Breast epithelium (tissue), 4 donors: ENCODE measurements at regions not wholly inside any gene's neighbourhood (a gene's known extent, or its start where the extent isn't known, plus 50 kb on each side); places are given as distances from the start of the nearest gene placed in this dataset.

ENCODE experiments used
- DNase-seq, 2 donors: peaks; one replicate each; pipeline ENCODE4 v3.0.0-alpha.2; 2019; ENCODE audit warnings: low spot score in 2 of 2
- H3K27ac ChIP-seq, 2 donors: fragments of 200-600 bp; sonication (generic) in 1 of 2; one replicate each; pipeline ENCODE4 v1.5.1; 2016 to 2019; ENCODE audit warnings: mild to moderate bottlenecking in 1 of 2
- H3K27me3 ChIP-seq, 2 donors: fragments of 200-600 bp; sonication (generic) in 1 of 2; one replicate each; pipeline versions ENCODE4 v1.5.1 to v1.6.0; 2017 to 2019; ENCODE audit warnings: control low read depth in 1 of 2, mild to moderate bottlenecking in 1 of 2
- H3K36me3 ChIP-seq: fragments of 200-600 bp; one replicate; pipeline ENCODE4 v1.5.1; 2019
- H3K4me1 ChIP-seq, 2 donors: fragments of 200-600 bp; sonication (generic); one replicate each; pipeline ENCODE4 v1.5.1; 2016 to 2019; ENCODE audit warnings: control low read depth in 1 of 2
- H3K4me3 ChIP-seq, 3 donors: fragments of 200-600 bp; sonication (generic); 1 replicate in 2 of 3; 2 replicates in 1 of 3; pipeline ENCODE4 v1.5.1; 2016 to 2019; ENCODE audit warnings: mild to moderate bottlenecking in 3 of 3, moderate library complexity in 2 of 3
- H3K9me3 ChIP-seq, 2 donors: fragments of 200-600 bp; sonication (generic) in 1 of 2; one replicate each; pipeline ENCODE4 v1.5.1; 2016 to 2019; ENCODE audit warnings: control low read depth in 1 of 2
- POLR2A ChIP-seq: fragments of 450-650 bp; IDR thresholded peaks from one replicate; pipeline ENCODE4 v1.6.1; 2016; ENCODE audit warnings: antibody characterized with exemption, mild to moderate bottlenecking, moderate library complexity
- POLR2AphosphoS5 ChIP-seq, 3 donors: sonication (generic); formaldehyde crosslinking; IDR thresholded peaks; one replicate each; pipeline ENCODE4 v1.6.1; 2017; ENCODE audit warnings: antibody characterized with exemption in 3 of 3
- intact Hi-C: fragments of 100-400 bp; cut with DNase I; formaldehyde crosslinking; loops from one replicate; pipeline ENCODE4 v1.15.1; 2023; ENCODE audit warnings: low total_unique reads
- TF ChIP-seq, protein P1 (sequence below), 3 donors: fragments of 450-650 bp; IDR thresholded peaks; one replicate each; pipeline ENCODE4 v1.5.1; 2016 to 2017; ENCODE audit warnings: antibody characterized with exemption in 3 of 3, mild to moderate bottlenecking in 3 of 3, moderate library complexity in 3 of 3

GRCh38 chr10:28878236-28878970 is 201.1 kb downstream of the BAMBI start:
- intact Hi-C loops = no loop called here
- Histone ChIP-seq H3K4me1 (no peaks in the 10 kb centered on the region), H3K4me3 (no peak overlapping the region), H3K27ac (no peak overlapping the region), H3K36me3 (no peaks in the 10 kb centered on the region), H3K9me3 (no peaks in the 10 kb centered on the region), H3K27me3 (no peaks in the 10 kb centered on the region)
- DNase-seq = no peak
- no peak for TF ChIP-seq POLR2AphosphoS5 (IDR thresholded peaks at IDR 0.05)
- TF ChIP-seq, protein P1, sequence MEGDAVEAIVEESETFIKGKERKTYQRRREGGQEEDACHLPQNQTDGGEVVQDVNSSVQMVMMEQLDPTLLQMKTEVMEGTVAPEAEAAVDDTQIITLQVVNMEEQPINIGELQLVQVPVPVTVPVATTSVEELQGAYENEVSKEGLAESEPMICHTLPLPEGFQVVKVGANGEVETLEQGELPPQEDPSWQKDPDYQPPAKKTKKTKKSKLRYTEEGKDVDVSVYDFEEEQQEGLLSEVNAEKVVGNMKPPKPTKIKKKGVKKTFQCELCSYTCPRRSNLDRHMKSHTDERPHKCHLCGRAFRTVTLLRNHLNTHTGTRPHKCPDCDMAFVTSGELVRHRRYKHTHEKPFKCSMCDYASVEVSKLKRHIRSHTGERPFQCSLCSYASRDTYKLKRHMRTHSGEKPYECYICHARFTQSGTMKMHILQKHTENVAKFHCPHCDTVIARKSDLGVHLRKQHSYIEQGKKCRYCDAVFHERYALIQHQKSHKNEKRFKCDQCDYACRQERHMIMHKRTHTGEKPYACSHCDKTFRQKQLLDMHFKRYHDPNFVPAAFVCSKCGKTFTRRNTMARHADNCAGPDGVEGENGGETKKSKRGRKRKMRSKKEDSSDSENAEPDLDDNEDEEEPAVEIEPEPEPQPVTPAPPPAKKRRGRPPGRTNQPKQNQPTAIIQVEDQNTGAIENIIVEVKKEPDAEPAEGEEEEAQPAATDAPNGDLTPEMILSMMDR (IDR thresholded peaks at IDR 0.05) = no peak
- no peak for TF ChIP-seq POLR2A

- intact Hi-C loops = no loop called here
- Histone ChIP-seq H3K9me3 (no peaks in the 10 kb centered on the region), H3K4me3 (no peak overlapping the region), H3K36me3 (no peaks in the 10 kb centered on the region), H3K4me1 (no peaks in the 10 kb centered on the region), H3K27me3 (no peaks in the 10 kb centered on the region), H3K27ac (no peak overlapping the region)
- no peak for DNase-seq
- TF ChIP-seq POLR2AphosphoS5 (IDR thresholded peaks at IDR 0.05) = no peak
- TF ChIP-seq, protein P1 (IDR thresholded peaks at IDR 0.05) = no peak
- no peak for TF ChIP-seq POLR2A
Measured at GRCh38 chr10:28879246-28879645, 201.9 kb downstream of the BAMBI start.

- Histone ChIP-seq H3K36me3 (no peaks in the 10 kb centered on the region), H3K4me1 (no peaks in the 10 kb centered on the region), H3K4me3 (no peak overlapping the region), H3K9me3 (no peaks in the 10 kb centered on the region), H3K27me3 (no peaks in the 10 kb centered on the region), H3K27ac (no peak overlapping the region)
- no peak for DNase-seq
- intact Hi-C loops = no loop called here
- TF ChIP-seq POLR2AphosphoS5 (IDR thresholded peaks at IDR 0.05) = no peak
- TF ChIP-seq, protein P1 (IDR thresholded peaks at IDR 0.05) = no peak
- TF ChIP-seq POLR2A = no peak
Measured at GRCh38 chr10:28879875-28880682, 202.8 kb downstream of the BAMBI start.

DNA sequence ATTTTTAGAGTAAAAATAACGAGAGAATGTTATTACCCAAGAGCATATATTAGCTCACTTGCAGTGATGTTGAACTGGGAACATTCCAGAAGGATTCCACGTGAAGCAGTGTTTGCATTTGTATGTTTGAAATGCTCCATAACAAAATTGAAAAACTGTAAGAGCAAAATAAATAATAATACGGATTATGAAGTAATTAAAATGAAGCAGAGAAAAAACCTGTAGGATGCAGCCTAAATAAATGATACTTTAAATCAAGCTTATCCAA is 203.3 kb downstream of the BAMBI start:
- TF ChIP-seq, protein P1 (IDR thresholded peaks at IDR 0.05) = no peak
- no peak for TF ChIP-seq POLR2A
- no peak for TF ChIP-seq POLR2AphosphoS5 (IDR thresholded peaks at IDR 0.05)
- H3K27ac ChIP-seq = no peak overlapping the region
- DNase-seq = no peak
- no peaks in the 10 kb centered on the region for H3K9me3 ChIP-seq
- H3K36me3 ChIP-seq = no peaks in the 10 kb centered on the region
- no peak overlapping the region for H3K4me3 ChIP-seq
- intact Hi-C loops = no loop called here
- H3K4me1 ChIP-seq = no peaks in the 10 kb centered on the region
- no peaks in the 10 kb centered on the region for H3K27me3 ChIP-seq

- DNase-seq = no peak
- Histone ChIP-seq H3K4me3 (no peak overlapping the region), H3K4me1 (no peaks in the 10 kb centered on the region), H3K36me3 (no peaks in the 10 kb centered on the region), H3K27me3 (no peaks in the 10 kb centered on the region), H3K9me3 (no peaks in the 10 kb centered on the region), H3K27ac (no peak overlapping the region)
- intact Hi-C loops = no loop called here
- TF ChIP-seq POLR2AphosphoS5 (IDR thresholded peaks at IDR 0.05) (no peak), POLR2A (no peak)
- TF ChIP-seq, protein P1 (IDR thresholded peaks at IDR 0.05) = no peak
Measured at GRCh38 chr10:28881171-28881882, 204.0 kb downstream of the BAMBI start.
